ENCODE measurements at regions not wholly inside any gene's neighbourhood (a gene's known extent, or its start where the extent isn't known, plus 50 kb on each side); places are given as distances from the start of the nearest gene placed in this dataset.

- H3K27me3 ChIP-seq (ENCODE audit: insufficient read depth, low read length): no peaks in the 10 kb centered on the region
- H3K4me2 ChIP-seq (ENCODE audit: low read length): no peak overlapping the region
- no peaks in the 10 kb centered on the region for H3K9me3 ChIP-seq (ENCODE audit: low read length)
- no peak overlapping the region for H3K27ac ChIP-seq (ENCODE audit: low read depth, low read length, poor library complexity, severe bottlenecking)
- no peak overlapping the region for H3K4me3 ChIP-seq (ENCODE audit: low read depth, low read length, poor library complexity, severe bottlenecking)
- H3K36me3 ChIP-seq (ENCODE audit: insufficient read depth, low read length): no peaks in the 10 kb centered on the region
- H3K9ac ChIP-seq (ENCODE audit: low read length): no peak overlapping the region
- no peak overlapping the region for H2AFZ ChIP-seq (ENCODE audit: low read length)
- TF ChIP-seq EZH2 (IDR thresholded peaks at IDR 0.05; ENCODE audit: borderline replicate concordance, low read length): no peak
- TF ChIP-seq CTCF (IDR thresholded peaks at IDR 0.05; ENCODE audit: low read length): no peak
- H4K20me1 ChIP-seq (ENCODE audit: insufficient read depth, low read length): no peaks in the 10 kb centered on the region
- no peaks in the 10 kb centered on the region for H3K79me2 ChIP-seq (ENCODE audit: insufficient read depth, low read length)
- H3F3A ChIP-seq (ENCODE audit: insufficient read depth, low read length): no peaks in the 10 kb centered on the region
- no peaks in the 10 kb centered on the region for H3K4me1 ChIP-seq (ENCODE audit: insufficient read depth, low read length, severe bottlenecking)
- no peaks in the 10 kb centered on the region for H3K9me2 ChIP-seq (ENCODE audit: low read depth, low read length)
These were observed 363.8 kb upstream of the TMEM132C start for GRCh38 chr12:127903146-127903545.

GRCh38 chr12:127909041-127909440, 357.9 kb upstream of the TMEM132C start:
- H3K36me3 ChIP-seq (ENCODE audit: insufficient read depth, low read length): no peaks in the 10 kb centered on the region

GRCh38 chr12:127911291-127911690, 355.7 kb upstream of the TMEM132C start:
- Histone ChIP-seq H3K79me2 (ENCODE audit: insufficient read depth, low read length) (no peaks in the 10 kb centered on the region), H2AFZ (ENCODE audit: low read length) (no peak overlapping the region), H3K4me3 (ENCODE audit: low read depth, low read length, poor library complexity, severe bottlenecking) (no peak overlapping the region), H3K36me3 (ENCODE audit: insufficient read depth, low read length) (no peaks in the 10 kb centered on the region), H3K27ac (ENCODE audit: low read depth, low read length, poor library complexity, severe bottlenecking) (no peak overlapping the region), H4K20me1 (ENCODE audit: insufficient read depth, low read length) (no peaks in the 10 kb centered on the region), H3K9me2 (ENCODE audit: low read depth, low read length) (no peaks in the 10 kb centered on the region), H3F3A (ENCODE audit: insufficient read depth, low read length) (no peaks in the 10 kb centered on the region), H3K27me3 (ENCODE audit: insufficient read depth, low read length) (no peaks in the 10 kb centered on the region), H3K4me1 (ENCODE audit: insufficient read depth, low read length, severe bottlenecking) (no peaks in the 10 kb centered on the region), H3K9me3 (ENCODE audit: low read length) (no peaks in the 10 kb centered on the region), H3K9ac (ENCODE audit: low read length) (no peak overlapping the region), H3K4me2 (ENCODE audit: low read length) (no peak overlapping the region)
- TF ChIP-seq EZH2 (IDR thresholded peaks at IDR 0.05; ENCODE audit: borderline replicate concordance, low read length) (no peak), CTCF (IDR thresholded peaks at IDR 0.05; ENCODE audit: low read length) (no peak)

More at GRCh38 chr12:127909041-127909440, 357.9 kb upstream of the TMEM132C start:
- H3K9me3 ChIP-seq (ENCODE audit: low read length): no peaks in the 10 kb centered on the region
- no peak overlapping the region for H3K9ac ChIP-seq (ENCODE audit: low read length)
- no peaks in the 10 kb centered on the region for H3K27me3 ChIP-seq (ENCODE audit: insufficient read depth, low read length)
- TF ChIP-seq CTCF (IDR thresholded peaks at IDR 0.05; ENCODE audit: low read length) (no peak), EZH2 (IDR thresholded peaks at IDR 0.05; ENCODE audit: borderline replicate concordance, low read length) (no peak)
- H3K79me2 ChIP-seq (ENCODE audit: insufficient read depth, low read length): no peaks in the 10 kb centered on the region
- no peaks in the 10 kb centered on the region for H3F3A ChIP-seq (ENCODE audit: insufficient read depth, low read length)
- no peak overlapping the region for H2AFZ ChIP-seq (ENCODE audit: low read length)
- H3K4me2 ChIP-seq (ENCODE audit: low read length): no peak overlapping the region
- no peak overlapping the region for H3K4me3 ChIP-seq (ENCODE audit: low read depth, low read length, poor library complexity, severe bottlenecking)
- H3K9me2 ChIP-seq (ENCODE audit: low read depth, low read length): no peaks in the 10 kb centered on the region
- H3K27ac ChIP-seq (ENCODE audit: low read depth, low read length, poor library complexity, severe bottlenecking): no peak overlapping the region
- H4K20me1 ChIP-seq (ENCODE audit: insufficient read depth, low read length): no peaks in the 10 kb centered on the region
- H3K4me1 ChIP-seq (ENCODE audit: insufficient read depth, low read length, severe bottlenecking): no peaks in the 10 kb centered on the region
